GM18873 (cell line): ENCODE measurements at regions not wholly inside any gene's neighbourhood (a gene's known extent, or its start where the extent isn't known, plus 50 kb on each side); places are given as distances from the start of the nearest gene placed in this dataset.
"Not testable (repeated sequence)": the region's sequence is repeated elsewhere in the genome, so short reads cannot be mapped to it uniquely, and the experiment has no call there.

Source experiments
- ATAC-seq: cut with Tn5 transposase; IDR thresholded peaks from one replicate; pipeline ENCODE4 v1.9.1; 2021; ENCODE audit warnings: mild to moderate bottlenecking, moderate library complexity, moderate number of reproducible peaks; ENCODE audit not compliant: unreplicated experiment, low FRiP score

GRCh38 chr2:56590611-56591010 lies 406.8 kb downstream of the CCDC85A start:
- ATAC-seq = no peak

GRCh38 chr2:56606086-56606485 lies 422.3 kb downstream of the CCDC85A start:
- ATAC-seq = not testable (repeated sequence)

- ATAC-seq = no peak
Observed at GRCh38 chr2:56613254-56613653, 429.5 kb downstream of the CCDC85A start.

- no peak for ATAC-seq
Observed at GRCh38 chr2:56613920-56614319, 430.1 kb downstream of the CCDC85A start.

- ATAC-seq = no peak
Observed at GRCh38 chr2:56615760-56616159, 432.0 kb downstream of the CCDC85A start.

GRCh38 chr2:56624181-56624580 lies 440.4 kb downstream of the CCDC85A start:
- no peak for ATAC-seq

- no peak for ATAC-seq
Observed at GRCh38 chr2:56626927-56627326, 443.1 kb downstream of the CCDC85A start.

- ATAC-seq = no peak
Observed at GRCh38 chr2:56630286-56630685, 446.5 kb downstream of the CCDC85A start.

GRCh38 chr2:56647997-56648396 lies 464.2 kb downstream of the CCDC85A start:
- no peak for ATAC-seq

GRCh38 chr2:56648802-56649201 lies 465.0 kb downstream of the CCDC85A start:
- no peak for ATAC-seq

- ATAC-seq = no peak
Observed at GRCh38 chr2:56654936-56655335, 471.1 kb downstream of the CCDC85A start.

- no peak for ATAC-seq
Observed at GRCh38 chr2:56656826-56657225, 473.0 kb downstream of the CCDC85A start.

- no peak for ATAC-seq
Observed at GRCh38 chr2:56666777-56667176, 483.0 kb downstream of the CCDC85A start.

- ATAC-seq = no peak
Observed at GRCh38 chr2:56671973-56672569, 488.3 kb downstream of the CCDC85A start.

- no peak for ATAC-seq
Observed at GRCh38 chr2:56674084-56674483, 490.3 kb downstream of the CCDC85A start.

- no peak for ATAC-seq
Observed at GRCh38 chr2:56676966-56677365, 493.2 kb downstream of the CCDC85A start.

- no peak for ATAC-seq
Observed at GRCh38 chr2:56680971-56681631, 497.3 kb downstream of the CCDC85A start.

GRCh38 chr2:56681659-56682396 lies 498.0 kb downstream of the CCDC85A start:
- no peak for ATAC-seq

GRCh38 chr2:56682397-56682760 lies 498.6 kb downstream of the CCDC85A start:
- no peak for ATAC-seq

GRCh38 chr2:56684327-56684726 lies 500.5 kb downstream of the CCDC85A start:
- no peak for ATAC-seq

- ATAC-seq = no peak
Observed at GRCh38 chr2:56685205-56685604, 501.4 kb downstream of the CCDC85A start.

- ATAC-seq = no peak
Observed at GRCh38 chr2:56687169-56687568, 503.4 kb downstream of the CCDC85A start.
